GM21717 (cell line): ENCODE measurements at regions not wholly inside any gene's neighbourhood (a gene's known extent, or its start where the extent isn't known, plus 50 kb on each side); places are given as distances from the start of the nearest gene placed in this dataset.
"Not testable (repeated sequence)": the region's sequence is repeated elsewhere in the genome, so short reads cannot be mapped to it uniquely, and the experiment has no call there.

Experiments
- ATAC-seq: cut with Tn5 transposase; IDR thresholded peaks from one replicate; pipeline ENCODE4 v1.9.1; 2021; ENCODE audit warnings: mild to moderate bottlenecking, moderate library complexity; ENCODE audit not compliant: unreplicated experiment

DNA sequence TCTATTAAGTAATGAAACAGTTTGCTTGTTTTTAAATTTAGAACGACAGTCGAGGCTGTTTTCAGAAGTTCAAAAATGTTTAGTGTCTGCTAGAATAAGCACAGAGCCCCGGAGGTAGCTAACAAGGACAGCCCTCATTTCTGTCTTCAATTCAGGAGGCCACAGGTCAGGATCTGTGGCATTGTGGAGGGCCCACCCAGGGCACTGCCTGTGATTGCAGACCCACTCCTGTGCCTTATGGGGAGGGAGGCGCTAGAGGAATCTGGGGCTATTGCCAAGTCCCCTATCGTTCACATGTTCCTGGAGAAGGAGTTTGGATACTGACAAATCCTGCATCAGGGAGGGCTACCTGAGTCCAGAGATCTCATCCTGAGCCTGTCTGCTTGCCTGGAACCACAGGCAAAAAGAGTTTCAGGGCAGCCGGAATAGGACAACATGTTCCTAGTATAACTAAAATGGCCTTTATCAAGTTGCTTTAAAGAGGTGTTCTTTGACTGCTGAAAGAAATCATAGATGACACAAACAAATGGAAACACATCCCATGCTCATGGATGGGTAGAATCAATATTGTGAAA, 141.5 kb upstream of the ROPN1 start:
- ATAC-seq, result no peak

DNA sequence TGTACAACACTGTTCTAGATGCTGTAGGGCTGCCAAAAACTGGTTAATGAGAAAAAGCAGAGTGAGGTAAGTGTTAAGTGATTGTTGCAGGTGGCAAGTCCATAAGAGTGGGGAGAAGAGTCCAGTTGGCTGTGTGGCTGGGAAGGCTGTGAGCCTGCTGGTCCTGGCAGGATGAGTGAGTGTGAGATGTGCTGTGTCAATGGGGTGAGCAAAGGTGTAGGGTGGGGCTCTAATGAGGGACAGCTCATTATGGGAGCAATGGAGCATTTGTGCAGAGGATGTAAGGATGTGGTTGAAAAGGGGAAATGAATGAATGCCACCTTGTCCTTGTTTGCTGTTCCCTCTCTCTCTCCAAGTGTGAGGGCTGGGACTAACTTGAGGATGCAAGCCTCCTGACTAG, 145.3 kb upstream of the ROPN1 start:
- ATAC-seq, result no peak

DNA sequence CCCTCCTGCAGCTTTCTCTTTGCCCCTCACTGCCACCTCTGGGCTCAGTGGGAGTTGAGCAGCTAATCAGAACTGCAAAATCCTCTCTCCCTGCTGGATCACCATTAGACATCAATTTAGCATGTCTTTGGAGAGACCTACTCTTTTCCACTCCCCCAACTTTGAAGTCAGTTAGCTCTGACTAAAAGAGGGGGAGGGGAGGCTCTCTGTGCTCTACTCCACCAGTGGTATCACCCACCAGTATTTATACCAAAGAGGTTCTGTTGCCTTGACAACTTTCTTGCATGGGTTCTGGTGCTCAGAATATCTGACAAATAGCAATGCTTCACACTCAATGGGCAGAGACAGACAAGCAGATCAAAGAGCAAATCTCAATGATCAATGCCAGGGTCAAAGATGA, 146.2 kb upstream of the ROPN1 start:
- no peak for ATAC-seq

DNA sequence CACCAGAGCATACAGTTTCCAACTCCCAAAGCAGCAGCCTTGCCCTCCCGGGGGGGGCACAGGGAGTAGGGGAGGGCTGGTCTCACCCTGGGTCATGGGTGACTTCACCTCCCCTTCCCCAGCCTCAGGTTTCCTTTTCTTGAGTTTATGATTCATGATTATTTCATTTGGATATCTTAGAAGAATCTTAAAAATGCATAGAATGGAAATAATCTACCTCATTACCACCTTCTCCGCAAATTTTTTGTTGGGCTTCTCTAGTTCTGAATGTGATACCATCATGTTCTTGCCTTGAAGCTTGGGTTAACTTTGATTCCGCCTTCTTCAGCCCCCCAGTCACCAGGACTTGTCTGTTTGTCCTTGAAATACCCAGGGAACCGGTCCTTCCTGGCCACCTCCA, 148.8 kb upstream of the ROPN1 start:
- ATAC-seq, result no peak

DNA sequence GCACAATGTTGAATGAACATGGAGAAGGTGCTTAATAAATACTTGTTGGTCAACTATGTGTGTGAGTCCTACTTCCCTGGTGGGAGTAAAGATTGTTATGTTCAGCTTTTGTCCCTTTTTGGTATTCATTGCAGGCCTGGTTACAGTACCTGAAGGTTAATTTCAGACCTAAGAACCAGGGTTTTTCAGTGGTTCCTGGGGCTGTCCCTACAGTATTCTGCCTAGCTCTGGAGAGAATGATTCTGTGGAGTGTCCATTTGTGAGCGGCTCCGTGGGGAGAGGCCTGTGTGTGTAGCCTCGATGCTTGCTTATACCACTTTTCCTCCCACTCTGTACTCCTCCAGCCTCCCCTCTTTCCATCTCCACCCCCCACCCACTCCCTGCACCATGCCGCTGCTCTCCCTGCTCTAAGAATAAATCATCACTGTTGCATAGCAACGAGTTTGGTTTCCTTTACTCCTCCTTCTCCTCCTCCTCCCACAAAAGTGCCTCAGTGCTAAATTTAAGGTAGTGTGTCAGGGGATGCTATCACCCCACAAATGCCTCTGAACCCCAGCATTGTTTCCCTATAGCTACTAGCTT, 150.6 kb upstream of the ROPN1 start:
- ATAC-seq, result no peak

DNA sequence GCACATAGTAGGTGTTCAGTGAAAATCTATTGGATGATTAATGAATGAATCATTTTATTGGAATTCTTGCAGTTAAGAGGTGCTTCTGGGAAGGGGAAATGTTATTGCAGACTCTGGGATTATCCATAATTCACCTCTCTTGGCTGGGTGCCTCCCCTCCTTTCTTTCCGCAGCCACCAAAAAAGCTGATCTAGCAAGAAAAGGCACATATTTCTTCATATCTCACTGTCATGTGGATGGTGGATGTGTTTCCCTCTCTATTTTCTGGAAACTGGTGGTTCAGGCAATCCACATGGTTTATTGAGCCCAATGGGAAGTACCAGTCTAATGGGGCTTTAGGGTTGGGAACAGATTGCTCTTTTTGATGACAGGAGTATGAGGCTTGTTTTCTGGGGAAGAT, 151.1 kb upstream of the ROPN1 start:
- ATAC-seq, result no peak

DNA sequence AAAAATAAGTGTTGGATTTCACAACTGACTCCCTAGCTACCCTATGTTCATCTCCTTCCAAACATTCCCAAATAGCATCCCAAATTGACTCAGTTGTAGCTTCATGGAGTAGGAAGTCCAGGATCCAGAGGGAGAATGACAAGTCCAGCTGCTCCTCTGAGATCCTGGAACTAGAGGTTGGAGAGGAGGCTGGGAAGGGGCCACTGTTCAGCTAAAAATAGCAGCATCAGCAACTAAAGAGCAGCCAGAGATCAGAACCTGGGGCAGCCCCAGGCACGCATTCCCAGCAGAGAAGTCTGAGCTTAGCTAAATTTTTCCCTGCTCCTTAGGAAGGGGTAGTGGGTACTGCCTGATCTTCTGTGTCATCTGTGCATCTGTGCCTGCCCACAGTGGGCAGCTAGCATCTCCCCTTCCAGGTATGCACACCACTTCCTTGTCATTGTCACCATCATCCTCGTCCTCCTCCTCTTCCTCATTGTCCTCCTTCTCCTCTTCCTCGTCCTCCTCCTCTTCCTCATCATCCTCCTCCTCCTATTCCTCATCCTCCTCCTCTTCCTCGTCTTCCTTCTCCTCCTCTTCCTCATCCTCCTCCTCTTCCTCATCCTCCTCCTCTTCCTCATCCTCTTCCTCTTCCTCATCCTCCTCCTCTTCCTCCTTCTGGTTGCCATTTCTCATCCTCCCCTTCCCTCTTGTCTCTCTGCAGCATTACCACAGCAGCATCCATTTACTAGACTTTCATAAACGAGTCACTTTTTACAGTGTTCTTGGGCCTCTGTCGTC, 152.3 kb upstream of the ROPN1 start:
- ATAC-seq, result no peak

DNA sequence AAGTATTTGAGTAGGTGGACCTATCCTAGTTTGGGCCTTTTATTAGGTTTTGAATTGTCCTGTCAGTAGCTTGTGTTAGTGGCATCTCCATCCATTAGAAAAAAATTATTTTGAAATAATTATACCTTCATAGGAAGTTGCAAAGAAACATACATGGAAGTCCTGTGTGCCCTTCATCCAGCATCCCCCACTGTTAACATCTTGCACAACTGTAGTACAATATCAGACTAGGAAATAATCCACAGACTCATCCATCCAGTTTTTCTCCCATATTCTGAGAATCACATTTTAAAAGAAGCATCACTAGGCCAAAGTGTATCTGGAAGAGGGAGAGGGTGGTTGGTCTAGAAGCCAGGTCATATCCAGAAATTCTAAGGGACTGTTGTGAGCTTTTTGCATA, 155.5 kb upstream of the ROPN1 start:
- ATAC-seq, result no peak

DNA sequence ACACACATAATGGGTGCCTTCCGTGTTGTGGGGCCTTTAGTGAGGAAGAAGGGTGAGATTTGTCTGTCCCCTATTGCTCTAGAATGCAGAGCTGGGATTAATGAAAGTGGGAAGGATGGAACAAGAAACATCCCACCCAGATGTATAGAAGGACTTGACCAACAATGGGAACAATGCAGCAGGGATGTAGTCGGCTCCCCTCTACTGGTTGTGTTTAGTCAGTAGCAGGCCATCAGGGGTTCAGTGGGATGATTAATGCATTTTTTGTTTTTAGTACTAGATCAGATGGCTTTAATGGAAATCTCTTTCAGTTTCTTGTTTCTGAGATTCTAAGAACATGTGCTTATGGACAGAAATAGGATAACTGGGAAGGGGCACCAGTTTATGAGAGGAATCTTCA, 156.0 kb upstream of the ROPN1 start:
- ATAC-seq, result no peak

DNA sequence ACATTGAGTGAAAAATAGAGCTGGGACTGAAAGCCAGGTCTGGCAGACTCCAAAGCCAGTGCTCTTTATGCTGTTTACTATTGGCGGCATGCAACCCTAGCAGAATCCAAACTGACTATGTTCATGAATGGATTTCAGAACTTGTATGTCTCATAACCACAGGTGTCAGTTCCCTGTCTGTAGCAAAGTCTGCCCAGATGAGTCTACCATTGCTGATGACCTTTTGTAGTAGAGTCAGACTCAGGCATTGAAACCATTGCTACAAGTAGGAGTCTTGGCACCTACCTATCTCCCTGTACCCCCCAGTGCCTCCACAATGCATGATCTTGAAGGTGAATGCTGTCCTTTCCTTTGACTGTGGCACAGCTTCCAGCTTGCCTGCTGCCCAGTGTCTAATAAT, 157.2 kb upstream of the ROPN1 start:
- no peak for ATAC-seq

DNA sequence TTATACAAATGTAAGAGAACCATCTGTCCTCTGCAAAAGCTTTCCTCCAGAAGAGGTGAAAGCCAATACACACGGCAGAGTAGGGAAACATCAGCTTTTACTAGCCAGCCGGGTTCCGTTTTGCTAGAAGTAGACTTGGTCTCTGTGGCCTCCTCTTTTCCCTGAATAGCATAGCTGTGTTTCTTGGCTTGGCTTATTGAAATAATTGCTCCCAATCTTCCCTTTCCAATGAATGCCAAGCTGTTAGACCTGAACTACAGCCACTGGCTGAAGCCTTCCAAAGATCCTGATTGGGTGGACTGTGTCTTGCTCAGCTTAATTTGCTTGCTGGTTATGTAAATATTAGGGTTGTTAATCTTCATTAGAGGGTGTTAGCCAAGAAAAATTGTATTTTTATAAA, 157.8 kb upstream of the ROPN1 start:
- ATAC-seq, result no peak

DNA sequence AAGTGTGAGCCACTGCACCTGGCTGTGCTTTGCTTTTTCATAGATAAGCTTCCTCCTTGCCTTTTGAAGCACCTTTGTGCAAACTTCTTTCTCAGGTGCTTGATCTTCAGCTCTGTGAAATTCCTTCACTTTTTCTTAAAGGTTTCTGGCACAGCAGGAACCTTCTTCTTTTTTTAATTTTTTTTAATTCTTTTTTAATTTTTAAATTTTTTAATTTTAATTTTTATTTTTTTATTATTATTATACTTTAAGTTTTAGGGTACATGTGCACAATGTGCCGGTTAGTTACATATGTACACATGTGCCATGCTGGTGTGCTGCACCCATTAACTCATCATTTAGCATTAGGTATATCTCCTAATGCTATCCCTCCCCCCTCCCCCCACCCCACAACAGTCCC, 161.0 kb upstream of the ROPN1 start:
- not testable (repeated sequence) for ATAC-seq

DNA sequence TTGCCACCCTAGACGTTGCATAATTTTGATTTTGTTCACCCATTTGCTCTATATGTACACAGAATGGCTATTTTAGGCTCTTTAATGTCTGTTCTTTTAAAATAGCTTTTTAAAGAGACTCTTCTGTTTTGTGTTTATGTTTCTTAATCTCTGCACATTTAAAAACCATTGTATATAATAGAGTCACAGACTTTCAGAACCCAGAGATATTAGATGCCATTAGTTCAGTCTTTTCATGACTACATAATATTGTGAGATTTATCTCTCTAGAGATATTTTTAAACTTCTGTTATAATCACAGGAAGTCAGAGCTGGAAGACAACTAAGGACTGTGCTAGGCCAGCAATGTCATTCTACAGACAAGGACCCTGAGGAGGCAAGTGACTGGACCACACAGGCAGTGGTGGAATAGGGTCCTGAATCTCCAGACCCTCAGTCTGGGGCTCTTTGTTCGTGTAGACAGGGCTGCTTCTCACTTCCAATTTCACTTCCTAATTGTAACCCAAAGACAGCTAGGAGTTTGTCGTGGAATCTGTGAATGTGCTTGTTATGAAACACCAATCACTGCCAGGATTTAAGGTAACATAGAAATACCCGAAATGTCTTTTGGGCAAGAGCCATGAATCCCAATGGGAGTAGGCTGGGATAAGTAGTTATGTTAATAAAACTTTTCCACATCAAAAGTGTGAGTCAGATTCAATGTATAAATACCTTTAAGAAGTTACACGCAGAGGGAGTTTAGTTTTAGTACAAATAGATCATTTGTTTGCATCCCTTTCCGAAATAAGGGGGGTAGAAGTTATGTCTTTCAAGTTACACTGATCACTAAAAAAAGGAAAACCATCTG, 165.2 kb upstream of the ROPN1 start:
- ATAC-seq, result no peak

DNA sequence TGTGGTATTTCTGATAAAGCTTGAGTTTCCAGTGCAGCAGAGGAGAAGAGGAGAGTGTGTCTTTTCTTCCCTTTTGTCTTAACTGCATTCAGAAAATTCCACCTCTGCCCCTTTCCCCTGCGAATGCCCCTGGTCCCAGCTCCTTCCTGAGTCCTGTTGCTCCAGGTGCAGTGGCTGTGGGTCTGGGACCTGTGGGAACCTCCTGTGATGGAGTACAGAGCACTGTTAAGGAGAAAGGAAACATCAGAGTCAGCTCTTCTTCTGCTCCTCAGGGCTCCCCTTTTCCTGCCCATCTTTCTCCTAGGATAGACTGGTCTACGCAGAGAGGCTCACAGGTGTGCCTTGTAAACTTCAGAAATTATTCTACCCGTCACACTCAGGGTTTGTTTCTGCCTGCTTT, 165.8 kb upstream of the ROPN1 start:
- ATAC-seq, result no peak

DNA sequence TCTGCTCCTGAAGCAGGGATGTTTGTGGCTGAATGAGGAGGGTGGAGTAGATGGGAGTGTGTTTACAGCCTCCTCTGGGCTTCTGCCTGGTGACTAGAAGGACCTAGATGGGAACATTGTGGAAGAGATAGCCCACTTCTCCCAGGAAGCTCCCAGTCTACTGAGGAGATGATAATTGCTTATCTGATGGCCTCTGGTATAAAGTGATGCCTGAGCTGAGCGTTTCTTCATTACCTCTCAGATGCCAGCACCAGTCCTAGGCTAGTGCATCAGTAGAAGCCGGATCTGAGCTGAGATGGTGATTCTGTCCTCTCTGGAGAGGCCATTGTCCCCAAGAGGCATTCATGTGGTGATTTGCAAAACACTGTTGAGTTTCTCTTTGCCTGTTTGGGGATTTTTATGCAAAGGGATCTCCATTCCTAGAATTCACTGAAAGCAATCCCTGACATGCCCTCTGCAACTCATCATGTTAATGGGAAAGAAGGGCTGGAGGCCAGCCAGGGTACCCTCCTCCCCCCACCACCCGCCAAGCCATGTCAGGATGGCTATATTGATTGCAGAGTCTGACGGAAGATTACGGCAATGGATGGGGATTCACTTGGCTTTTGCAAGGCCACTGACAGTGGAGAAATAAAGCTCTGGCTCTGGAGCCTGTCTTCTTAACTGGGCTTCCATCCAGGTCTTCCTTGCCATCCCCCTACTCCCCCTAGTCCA, 166.4 kb upstream of the ROPN1 start:
- ATAC-seq, result no peak

DNA sequence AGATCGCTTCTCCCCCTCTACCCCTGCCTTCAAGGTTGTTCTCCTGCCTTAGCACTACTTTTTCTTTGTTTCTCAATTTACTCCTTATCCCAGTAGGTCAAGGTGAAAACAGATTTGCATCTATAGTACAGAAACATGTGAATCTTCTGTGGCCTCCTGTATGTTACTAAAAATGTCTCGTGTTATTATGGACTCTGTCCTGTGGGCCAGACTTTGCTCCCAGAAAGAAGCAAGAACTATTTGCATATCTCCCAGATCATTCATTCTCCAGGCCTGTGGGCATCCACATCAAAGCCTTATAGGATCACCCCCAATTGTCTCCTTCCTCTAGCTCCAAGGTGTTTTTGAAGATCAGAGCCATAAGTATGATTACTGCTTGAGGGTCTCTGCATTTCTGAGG, 169.5 kb upstream of the ROPN1 start:
- ATAC-seq, result no peak

DNA sequence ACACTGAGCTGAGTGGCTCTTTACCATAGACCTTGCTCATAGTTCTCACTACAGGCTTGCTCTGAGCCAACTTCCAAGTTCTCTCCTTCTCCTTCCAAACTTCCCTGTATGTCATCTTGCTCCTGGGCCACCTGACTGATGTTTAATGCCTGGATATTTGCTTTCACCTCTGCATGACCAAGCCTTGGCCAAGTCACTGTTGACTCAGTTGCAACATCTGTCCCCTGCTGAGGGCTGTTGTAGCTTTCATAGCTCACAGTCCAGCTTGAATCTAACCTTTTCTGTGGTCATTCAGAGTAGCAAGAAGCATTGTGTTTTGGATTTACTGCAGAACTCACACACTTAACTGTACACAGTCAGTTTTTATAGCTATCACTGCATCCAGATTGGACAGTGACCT, 171.8 kb upstream of the ROPN1 start:
- ATAC-seq, result no peak

DNA sequence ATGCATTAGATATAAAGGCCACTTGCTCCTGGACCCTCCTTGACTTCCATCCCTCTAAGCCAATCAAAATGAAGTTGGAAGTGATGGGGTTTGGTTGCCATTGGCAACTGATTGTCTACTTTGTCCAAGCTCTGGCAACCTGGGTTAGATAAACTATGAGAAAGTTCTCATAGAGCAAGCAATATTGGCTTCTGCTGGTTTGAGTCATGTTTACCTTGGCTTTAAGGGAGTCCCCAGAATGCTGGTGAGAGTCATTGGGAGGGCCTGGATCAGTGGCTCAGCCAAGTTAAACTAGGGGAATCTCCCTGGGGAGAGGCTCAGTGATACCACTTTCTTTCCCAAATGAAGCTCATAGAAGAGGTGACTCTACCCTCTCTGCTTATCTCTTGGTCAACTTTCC, 176.3 kb upstream of the ROPN1 start:
- ATAC-seq, result no peak

DNA sequence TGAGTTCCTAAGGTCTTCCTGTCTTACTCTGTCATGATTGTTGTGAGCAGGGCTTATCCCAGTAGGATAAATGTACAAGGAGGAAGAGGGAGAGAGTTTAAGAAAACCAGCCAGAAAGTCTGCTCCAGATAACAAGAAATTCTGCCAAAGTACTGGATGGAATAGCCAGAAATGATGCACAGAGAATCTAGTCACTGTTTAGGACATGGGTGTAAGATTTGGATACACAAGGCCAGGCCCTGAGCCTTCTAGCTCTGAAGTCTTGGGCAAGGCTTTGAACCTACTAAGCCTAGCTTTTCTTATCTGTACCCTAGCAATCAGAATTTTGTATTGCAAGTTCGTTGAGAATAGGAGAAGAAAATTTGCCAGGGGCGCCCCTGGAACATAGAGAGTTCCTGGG, 180.4 kb upstream of the ROPN1 start:
- ATAC-seq, result no peak

DNA sequence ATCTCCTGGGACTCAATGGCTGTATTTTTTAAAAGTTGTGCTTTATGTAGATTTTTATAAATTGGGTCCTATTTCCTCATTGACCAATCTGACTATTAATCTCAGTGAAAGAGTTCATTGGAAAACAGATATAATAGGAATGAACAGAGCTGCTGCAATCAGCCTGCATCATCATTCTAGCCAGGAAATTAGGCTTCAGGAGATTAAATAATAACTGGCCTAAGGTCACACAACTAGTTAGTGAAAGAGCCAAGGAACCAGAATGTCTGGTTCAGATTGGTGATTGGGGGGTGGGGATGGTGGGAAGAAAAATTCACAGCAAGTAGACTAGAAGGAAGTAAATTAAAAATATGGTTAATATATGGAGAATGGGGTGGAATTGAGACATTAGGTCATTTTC, 180.9 kb upstream of the ROPN1 start:
- ATAC-seq, result no peak

DNA sequence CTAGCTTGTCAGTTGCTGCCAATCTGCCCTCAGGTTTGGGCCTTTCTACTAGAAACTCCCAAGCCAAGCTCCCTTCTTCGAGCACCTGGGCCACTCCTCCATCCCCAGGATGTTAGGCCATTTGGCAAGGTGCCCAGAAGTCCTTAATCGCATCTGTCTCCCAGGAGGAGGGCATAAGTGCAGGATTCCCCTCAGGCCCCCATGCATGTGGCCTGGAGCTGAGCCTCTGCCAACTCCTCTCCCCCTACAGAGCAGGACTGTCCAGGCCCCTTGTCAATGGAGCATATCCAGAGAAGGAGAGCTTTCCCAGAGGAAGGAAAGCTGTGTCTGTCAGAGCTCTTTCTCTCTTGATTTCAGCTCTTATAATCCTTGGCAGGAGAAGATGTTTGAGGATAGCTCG, 182.6 kb upstream of the ROPN1 start:
- ATAC-seq, result no peak
